H1 (cell line): ENCODE measurements at regions not wholly inside any gene's neighbourhood (a gene's known extent, or its start where the extent isn't known, plus 50 kb on each side); places are given as distances from the start of the nearest gene placed in this dataset.

Experiments
- ATF2 ChIP-seq: IDR thresholded peaks from 2 replicates; pipeline ENCODE4 v1.6.1; 2012; ENCODE audit warnings: low read length, inconsistent platforms
- CBX8 ChIP-seq: fragments of 300-800, 300-1000 bp; sonication (generic); IDR thresholded peaks from 2 replicates; pipeline ENCODE4 v1.7.1; 2016; ENCODE audit warnings: low read depth, low read length, borderline replicate concordance
- CTCF ChIP-seq, 3 experiments: IDR thresholded peaks; 1 replicate in 2 of 3; 2 replicates in 1 of 3; pipeline versions ENCODE4 v1.5.1 to v1.6.1; 2011; ENCODE audit warnings: low read length in 3 of 3, mild to moderate bottlenecking in 3 of 3, inconsistent platforms in 2 of 3, low read depth in 1 of 3, moderate library complexity in 1 of 3; ENCODE audit not compliant: insufficient read depth in 1 of 3; ENCODE audit errors: control extremely low read depth in 1 of 3
- EZH2 ChIP-seq: fragments of 200-600 bp; sonication (generic); IDR thresholded peaks from 2 replicates; pipeline ENCODE4 v1.7.1; 2012; ENCODE audit warnings: low read depth, mild to moderate bottlenecking, moderate library complexity, low read length, inconsistent platforms; ENCODE audit not compliant: severe bottlenecking
- MAFK ChIP-seq: IDR thresholded peaks from 2 replicates; pipeline ENCODE4 v1.6.1; 2012; ENCODE audit warnings: low read depth, mild to moderate bottlenecking, improper control_type of control experiment, low read length
- NRF1 ChIP-seq: IDR thresholded peaks from 2 replicates; pipeline ENCODE4 v1.6.1; 2011; ENCODE audit warnings: mild to moderate bottlenecking, low read depth, low read length, improper control_type of control experiment
- POLR2A ChIP-seq, 2 experiments: IDR thresholded peaks; 1 replicate in 1 of 2; 2 replicates in 1 of 2; pipeline ENCODE4 v1.6.1; 2011; ENCODE audit warnings: low read depth in 2 of 2, low read length in 2 of 2, mild to moderate bottlenecking in 2 of 2; ENCODE audit errors: control extremely low read depth in 1 of 2
- POLR2AphosphoS5 ChIP-seq: IDR thresholded peaks from 2 replicates; pipeline ENCODE4 v1.6.1; 2011; ENCODE audit warnings: low read depth, low read length
- YY1 ChIP-seq: IDR thresholded peaks from 2 replicates; pipeline ENCODE4 v1.6.1; 2011; ENCODE audit warnings: low read depth, mild to moderate bottlenecking, low read length
- ZNF274 ChIP-seq: IDR thresholded peaks from 2 replicates; pipeline ENCODE4 v1.7.0; 2012; ENCODE audit warnings: low read length, borderline replicate concordance; ENCODE audit errors: extremely low read depth

GRCh38 chr4:128686032-128686465 lies 123.5 kb upstream of the JADE1 start:
- TF ChIP-seq CTCF (IDR thresholded peaks at IDR 0.05; ENCODE audit: control extremely low read depth in 1 of 3, insufficient read depth in 1 of 3, low read depth in 1 of 3, low read length in 3 of 3) (no peak), CBX8 (no peak), ATF2 (no peak), POLR2AphosphoS5 (no peak), ZNF274 (no peak), YY1 (no peak), NRF1 (no peak), EZH2 (no peak), POLR2A (IDR thresholded peaks at IDR 0.05; ENCODE audit: control extremely low read depth in 1 of 2, low read depth in 2 of 2, low read length in 2 of 2) (no peak), MAFK (no peak)
